ENCODE measurements at regions not wholly inside any gene's neighbourhood (a gene's known extent, or its start where the extent isn't known, plus 50 kb on each side); places are given as distances from the start of the nearest gene placed in this dataset.

DNA sequence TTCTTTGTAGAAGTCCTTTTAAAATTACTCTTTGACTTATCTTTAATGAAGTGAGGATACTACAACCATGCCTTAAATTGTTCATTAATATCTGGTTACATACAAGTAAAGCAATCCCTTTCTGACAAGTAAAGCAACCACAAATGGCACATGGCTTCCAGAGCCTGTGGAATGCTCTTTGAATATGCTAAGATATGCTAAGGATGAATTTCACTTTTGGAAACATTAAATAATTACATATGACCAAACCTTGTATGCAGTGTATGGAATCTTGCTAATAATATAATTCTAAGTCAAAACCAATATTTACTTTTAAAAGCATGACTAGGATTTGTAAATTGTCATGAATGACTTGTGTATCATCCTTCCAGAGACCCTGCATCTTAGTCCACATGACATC, 1711.2 kb upstream of the CELF4 start:
- TF ChIP-seq, protein P1, sequence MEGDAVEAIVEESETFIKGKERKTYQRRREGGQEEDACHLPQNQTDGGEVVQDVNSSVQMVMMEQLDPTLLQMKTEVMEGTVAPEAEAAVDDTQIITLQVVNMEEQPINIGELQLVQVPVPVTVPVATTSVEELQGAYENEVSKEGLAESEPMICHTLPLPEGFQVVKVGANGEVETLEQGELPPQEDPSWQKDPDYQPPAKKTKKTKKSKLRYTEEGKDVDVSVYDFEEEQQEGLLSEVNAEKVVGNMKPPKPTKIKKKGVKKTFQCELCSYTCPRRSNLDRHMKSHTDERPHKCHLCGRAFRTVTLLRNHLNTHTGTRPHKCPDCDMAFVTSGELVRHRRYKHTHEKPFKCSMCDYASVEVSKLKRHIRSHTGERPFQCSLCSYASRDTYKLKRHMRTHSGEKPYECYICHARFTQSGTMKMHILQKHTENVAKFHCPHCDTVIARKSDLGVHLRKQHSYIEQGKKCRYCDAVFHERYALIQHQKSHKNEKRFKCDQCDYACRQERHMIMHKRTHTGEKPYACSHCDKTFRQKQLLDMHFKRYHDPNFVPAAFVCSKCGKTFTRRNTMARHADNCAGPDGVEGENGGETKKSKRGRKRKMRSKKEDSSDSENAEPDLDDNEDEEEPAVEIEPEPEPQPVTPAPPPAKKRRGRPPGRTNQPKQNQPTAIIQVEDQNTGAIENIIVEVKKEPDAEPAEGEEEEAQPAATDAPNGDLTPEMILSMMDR (IDR thresholded peaks at IDR 0.05) = no peak
- no peak for TF ChIP-seq POLR2A (IDR thresholded peaks at IDR 0.05)
- no peak for TF ChIP-seq POLR2AphosphoS5 (IDR thresholded peaks at IDR 0.05)
- TF ChIP-seq EP300 (IDR thresholded peaks at IDR 0.05) = no peak

All from sigmoid colon (tissue), 4 donors.